HEK293 (cell line): ENCODE measurements at regions not wholly inside any gene's neighbourhood (a gene's known extent, or its start where the extent isn't known, plus 50 kb on each side); places are given as distances from the start of the nearest gene placed in this dataset.
A peak's percentile ranks its signal among the peaks of the same experiment; 100 is the strongest.

Experiments used
- CTCF ChIA-PET: fragments of 350-600 bp; formaldehyde crosslinking; extraction: SDS; loops from one replicate; lab custom pipeline; 2021; ENCODE audit warnings: antibody characterized with exemption; lab: Yijun Ruan, JAX
- POLR2A ChIA-PET: fragments of 300-600 bp; formaldehyde crosslinking; extraction: SDS; loops from one replicate; lab custom pipeline; 2020; ENCODE audit warnings: antibody characterized with exemption, inconsistent platforms; lab: Yijun Ruan, JAX
- H3K27ac ChIP-seq: fragments of 200-500 bp; sonication (Bioruptor generic); 2 replicates; pipeline ENCODE4 v1.5.1; 2014; ENCODE audit warnings: low read depth, low read length, control low read depth, inconsistent platforms; ENCODE audit errors: extremely low read depth
- H3K36me3 ChIP-seq, 2 experiments: fragments of 200-500 bp in 1 of 2; sonication (Bioruptor generic) in 1 of 2; 1 replicate in 1 of 2; 2 replicates in 1 of 2; pipeline ENCODE4 v1.5.1; 2014 to 2017; ENCODE audit warnings: inconsistent platforms in 2 of 2, low read length in 2 of 2; ENCODE audit not compliant: control insufficient read depth in 2 of 2, insufficient read depth in 1 of 2
- H3K4me1 ChIP-seq: fragments of 200-500 bp; sonication (Bioruptor generic); 2 replicates; pipeline ENCODE4 v1.5.1; 2014; ENCODE audit warnings: mild to moderate bottlenecking, low read length, inconsistent platforms; ENCODE audit not compliant: control insufficient read depth, insufficient read depth
- H3K4me3 ChIP-seq: 2 replicates; pipeline ENCODE4 v1.5.1; 2011; ENCODE audit warnings: low read depth, mild to moderate bottlenecking, control low read depth, low read length, moderate library complexity
- H3K9me3 ChIP-seq: fragments of 200-500 bp; sonication (Bioruptor generic); 2 replicates; pipeline ENCODE4 v1.5.1; 2014; ENCODE audit warnings: low read depth, low read length, inconsistent platforms; ENCODE audit not compliant: control insufficient read depth, insufficient read depth
- BCL11A ChIP-seq: fragments of 450-650 bp; formaldehyde crosslinking; IDR thresholded peaks from 2 replicates; pipeline ENCODE4 v1.5.1; 2016; ENCODE audit warnings: low read depth, missing biosample characterization, missing genetic modification characterization
- BCL11B ChIP-seq: fragments of 450-650 bp; formaldehyde crosslinking; IDR thresholded peaks from 2 replicates; pipeline ENCODE4 v1.5.1; 2016; ENCODE audit warnings: low read depth, missing biosample characterization, missing genetic modification characterization
- BCL6B ChIP-seq: fragments of 450-650 bp; formaldehyde crosslinking; IDR thresholded peaks from 2 replicates; pipeline ENCODE4 v1.5.1; 2017; ENCODE audit warnings: missing biosample characterization, missing genetic modification characterization
- GLI2 ChIP-seq: fragments of 450-650 bp; formaldehyde crosslinking; IDR thresholded peaks from 2 replicates; pipeline ENCODE4; 2017; ENCODE audit warnings: missing biosample characterization, missing genetic modification characterization, low read depth, borderline replicate concordance
- REST ChIP-seq: fragments of 450-650 bp; formaldehyde crosslinking; IDR thresholded peaks from 2 replicates; pipeline ENCODE4 v1.5.1; 2016; ENCODE audit warnings: missing biosample characterization, missing genetic modification characterization
- SCRT2 ChIP-seq: fragments of 450-650 bp; formaldehyde crosslinking; IDR thresholded peaks from 2 replicates; pipeline ENCODE4 v1.5.1; 2016; ENCODE audit warnings: missing biosample characterization, missing genetic modification characterization
- SP3 ChIP-seq: fragments of 450-650 bp; formaldehyde crosslinking; IDR thresholded peaks from 2 replicates; pipeline ENCODE4 v1.5.1; 2016; ENCODE audit warnings: missing biosample characterization, missing genetic modification characterization
- ZBTB1 ChIP-seq: fragments of 450-650 bp; formaldehyde crosslinking; IDR thresholded peaks from 2 replicates; pipeline ENCODE4 v1.5.1; 2016; ENCODE audit warnings: missing biosample characterization, missing genetic modification characterization
- ZBTB10 ChIP-seq: fragments of 450-650 bp; formaldehyde crosslinking; IDR thresholded peaks from 2 replicates; pipeline ENCODE4 v1.5.1; 2016; ENCODE audit warnings: missing biosample characterization, missing genetic modification characterization
- ZFP3 ChIP-seq: fragments of 450-650 bp; formaldehyde crosslinking; IDR thresholded peaks from 2 replicates; pipeline ENCODE4 v1.5.1; 2016; ENCODE audit warnings: low read depth, missing biosample characterization, missing genetic modification characterization
- ZIC2 ChIP-seq: fragments of 450-650 bp; formaldehyde crosslinking; IDR thresholded peaks from 2 replicates; pipeline ENCODE4 v1.5.1; 2016; ENCODE audit warnings: missing biosample characterization, missing genetic modification characterization
- ZNF114 ChIP-seq: fragments of 450-650 bp; formaldehyde crosslinking; IDR thresholded peaks from 2 replicates; pipeline ENCODE4 v1.5.0; 2017; ENCODE audit warnings: missing biosample characterization, missing genetic modification characterization
- ZNF121 ChIP-seq: fragments of 450-650 bp; formaldehyde crosslinking; IDR thresholded peaks from 2 replicates; pipeline ENCODE4 v1.5.1; 2016; ENCODE audit warnings: missing biosample characterization, missing genetic modification characterization
- ZNF18 ChIP-seq: fragments of 450-650 bp; formaldehyde crosslinking; IDR thresholded peaks from 2 replicates; pipeline ENCODE4 v1.5.1; 2016; ENCODE audit warnings: missing biosample characterization, missing genetic modification characterization
- ZNF341 ChIP-seq: fragments of 450-650 bp; formaldehyde crosslinking; IDR thresholded peaks from 2 replicates; pipeline ENCODE4; 2016; ENCODE audit warnings: low read depth, missing biosample characterization, missing genetic modification characterization
- ZNF391 ChIP-seq: fragments of 450-650 bp; formaldehyde crosslinking; IDR thresholded peaks from 2 replicates; pipeline ENCODE4 v1.5.1; 2016; ENCODE audit warnings: low read depth, missing biosample characterization, missing genetic modification characterization, borderline replicate concordance
- ZNF473 ChIP-seq: fragments of 450-650 bp; formaldehyde crosslinking; IDR thresholded peaks from 2 replicates; pipeline ENCODE4 v1.5.1; 2017; ENCODE audit warnings: missing biosample characterization, missing genetic modification characterization
- ZNF488 ChIP-seq: fragments of 450-650 bp; formaldehyde crosslinking; IDR thresholded peaks from 2 replicates; pipeline ENCODE4 v1.5.1; 2016; ENCODE audit warnings: missing biosample characterization, missing genetic modification characterization
- ZNF555 ChIP-seq: fragments of 450-650 bp; formaldehyde crosslinking; conservative IDR thresholded peaks from 2 replicates; pipeline ENCODE4 v1.5.1; 2017; ENCODE audit warnings: missing biosample characterization, mild to moderate bottlenecking, missing genetic modification characterization, inconsistent platforms
- ZNF658 ChIP-seq: fragments of 450-650 bp; formaldehyde crosslinking; IDR thresholded peaks from 2 replicates; pipeline ENCODE4; 2016; ENCODE audit warnings: missing biosample characterization, missing genetic modification characterization
- ZNF660 ChIP-seq: fragments of 450-650 bp; IDR thresholded peaks from 2 replicates; pipeline ENCODE4 v1.5.1; 2018; ENCODE audit warnings: missing biosample characterization, mild to moderate bottlenecking, missing genetic modification characterization
- ZNF664 ChIP-seq: fragments of 450-650 bp; formaldehyde crosslinking; IDR thresholded peaks from 2 replicates; pipeline ENCODE4 v1.5.1; 2016; ENCODE audit warnings: missing biosample characterization, missing genetic modification characterization
- ZSCAN5A ChIP-seq: fragments of 450-650 bp; formaldehyde crosslinking; IDR thresholded peaks from 2 replicates; pipeline ENCODE4 v1.5.1; 2016; ENCODE audit warnings: missing biosample characterization, missing genetic modification characterization

- no peaks in the 10 kb centered on the region for H3K36me3 ChIP-seq
- TF ChIP-seq REST (tag by site-specific recombination) (no peak), ZNF488 (tag by site-specific recombination) (no peak), ZIC2 (tag by site-specific recombination) (peak; percentile 67)
- TF ChIP-seq, all 188 proteins: peak for 1
- no peak overlapping the region for H3K27ac ChIP-seq
- no peak overlapping the region for H3K4me3 ChIP-seq
- no peaks in the 10 kb centered on the region for H3K4me1 ChIP-seq
- ChIA-PET POLR2A (no interaction called here), CTCF (interaction anchor here (0.5 to 2.5 kb wide), 3 partner anchors 15 to 469 kb away, joined by 3 to 7 read pairs (median 3); no protein-coding TSS in a partner anchor)
- H3K9me3 ChIP-seq, result no peaks in the 10 kb centered on the region
Measured at GRCh38 chr17:73838815-73839214, 194.6 kb upstream of the SDK2 start.

- Histone ChIP-seq H3K4me1 (no peaks in the 10 kb centered on the region), H3K4me3 (no peak overlapping the region), H3K27ac (no peak overlapping the region), H3K36me3 (no peaks in the 10 kb centered on the region), H3K9me3 (no peaks in the 10 kb centered on the region)
- POLR2A ChIA-PET, result no interaction called here
- CTCF ChIA-PET, result interaction anchor here (0.6 to 1.9 kb wide), 9 partner anchors 20 to 412 kb away, joined by 3 to 6 read pairs (median 3); no protein-coding TSS in a partner anchor
- no peak for TF ChIP-seq SCRT2 (tag by site-specific recombination)
- TF ChIP-seq GLI2 (tag by site-specific recombination), result no peak
- no peak for TF ChIP-seq ZSCAN5A
- TF ChIP-seq ZBTB10 (tag by site-specific recombination), result no peak
- TF ChIP-seq ZNF555 (tag by site-specific recombination), result no peak
- TF ChIP-seq ZNF658 (tag by site-specific recombination), result no peak
- TF ChIP-seq ZNF664 (tag by site-specific recombination), result no peak
- no peak for TF ChIP-seq BCL11A (tag by site-specific recombination)
- no peak for TF ChIP-seq ZFP3 (tag by site-specific recombination)
- no peak for TF ChIP-seq ZNF341 (tag by site-specific recombination)
- TF ChIP-seq BCL6B (tag by site-specific recombination), result no peak
- TF ChIP-seq ZNF660 (tag by site-specific recombination), result no peak
- TF ChIP-seq ZNF18 (tag by site-specific recombination), result no peak
- no peak for TF ChIP-seq SP3 (tag by site-specific recombination)
- no peak for TF ChIP-seq ZNF473 (tag by site-specific recombination)
- no peak for TF ChIP-seq ZBTB1 (tag by site-specific recombination)
- TF ChIP-seq ZNF114, result no peak
- TF ChIP-seq ZNF121, result no peak
- no peak for TF ChIP-seq BCL11B (tag by site-specific recombination)
- TF ChIP-seq ZNF391 (tag by site-specific recombination), result no peak
Measured at GRCh38 chr17:73840829-73841228, 196.6 kb upstream of the SDK2 start.
